Adipocyte (in vitro differentiated cells): ENCODE measurements at regions not wholly inside any gene's neighbourhood (a gene's known extent, or its start where the extent isn't known, plus 50 kb on each side); places are given as distances from the start of the nearest gene placed in this dataset.

Experiments
- DNase-seq: peaks from one replicate; pipeline ENCODE4 v3.0.0-alpha.2; 2015; ENCODE audit warnings: low read depth
- H3K27me3 ChIP-seq: replicated peaks from 2 replicates; pipeline ENCODE4 v1.7.0; 2013; ENCODE audit warnings: mild to moderate bottlenecking, low read length, moderate library complexity; ENCODE audit not compliant: control insufficient read depth, insufficient read depth
- H3K36me3 ChIP-seq: 2 replicates; pipeline ENCODE4 v1.7.0; 2013; ENCODE audit warnings: low read length, mild to moderate bottlenecking, moderate library complexity; ENCODE audit not compliant: control insufficient read depth, insufficient read depth, severe bottlenecking
- H3K4me1 ChIP-seq: 2 replicates; pipeline ENCODE4 v1.7.0; 2013; ENCODE audit warnings: mild to moderate bottlenecking, low read length, moderate library complexity; ENCODE audit not compliant: control insufficient read depth, insufficient read depth
- H3K4me3 ChIP-seq: 2 replicates; pipeline ENCODE4 v1.7.0; 2013; ENCODE audit warnings: mild to moderate bottlenecking, low read length, moderate library complexity
- H3K9ac ChIP-seq: 2 replicates; pipeline ENCODE4 v1.7.0; 2013; ENCODE audit warnings: mild to moderate bottlenecking, low read length, moderate library complexity
- H3K9me3 ChIP-seq: 2 replicates; pipeline ENCODE4 v1.7.0; 2013; ENCODE audit warnings: mild to moderate bottlenecking, low read length, moderate library complexity; ENCODE audit not compliant: control insufficient read depth

GRCh38 chr22:27456696-27457503 lies 344.7 kb downstream of the MN1 start:
- DNase-seq: peak; percentile 67
- no peaks in the 10 kb centered on the region for H3K27me3 ChIP-seq
- peak overlapping the region; percentile 22 for H3K9ac ChIP-seq
- H3K4me1 ChIP-seq: peaks cover 42% of the 10 kb centered on the region
- no peak overlapping the region for H3K4me3 ChIP-seq
- no peaks in the 10 kb centered on the region for H3K9me3 ChIP-seq
- H3K36me3 ChIP-seq: no peaks in the 10 kb centered on the region

GRCh38 chr22:27459999-27460398 lies 341.6 kb downstream of the MN1 start:
- DNase-seq: no peak
- Histone ChIP-seq H3K27me3 (no peaks in the 10 kb centered on the region), H3K4me3 (no peak overlapping the region), H3K36me3 (no peaks in the 10 kb centered on the region), H3K9ac (peak overlapping the region; percentile 53), H3K9me3 (no peaks in the 10 kb centered on the region), H3K4me1 (peaks cover 48% of the 10 kb centered on the region)

GRCh38 chr22:27460591-27461347 lies 340.8 kb downstream of the MN1 start:
- Histone ChIP-seq H3K36me3 (no peaks in the 10 kb centered on the region), H3K27me3 (no peaks in the 10 kb centered on the region), H3K9me3 (no peaks in the 10 kb centered on the region), H3K9ac (peak overlapping the region; percentile 53), H3K4me1 (peaks cover 48% of the 10 kb centered on the region), H3K4me3 (no peak overlapping the region)
- peak; percentile 84 for DNase-seq

GRCh38 chr22:27461470-27461869 lies 340.1 kb downstream of the MN1 start:
- peak; percentile 79 for DNase-seq
- no peak overlapping the region for H3K4me3 ChIP-seq

GRCh38 chr22:27462190-27462589 lies 339.4 kb downstream of the MN1 start:
- H3K4me1 ChIP-seq: peaks cover 45% of the 10 kb centered on the region
- DNase-seq: no peak
- no peaks in the 10 kb centered on the region for H3K9me3 ChIP-seq
- H3K9ac ChIP-seq: peak overlapping the region; percentile 14
- no peaks in the 10 kb centered on the region for H3K27me3 ChIP-seq
- H3K36me3 ChIP-seq: no peaks in the 10 kb centered on the region
- no peak overlapping the region for H3K4me3 ChIP-seq

More at GRCh38 chr22:27461470-27461869, 340.1 kb downstream of the MN1 start:
- Histone ChIP-seq H3K9ac (peak overlapping the region; percentile 14), H3K9me3 (no peaks in the 10 kb centered on the region), H3K36me3 (no peaks in the 10 kb centered on the region), H3K27me3 (no peaks in the 10 kb centered on the region), H3K4me1 (peaks cover 49% of the 10 kb centered on the region)

- H3K9me3 ChIP-seq: no peaks in the 10 kb centered on the region
- no peaks in the 10 kb centered on the region for H3K36me3 ChIP-seq
- no peak overlapping the region for H3K4me3 ChIP-seq
- no peak for DNase-seq
- H3K9ac ChIP-seq: no peak overlapping the region
- no peaks in the 10 kb centered on the region for H3K27me3 ChIP-seq
- peaks cover 38% of the 10 kb centered on the region for H3K4me1 ChIP-seq
These were observed 338.4 kb downstream of the MN1 start for GRCh38 chr22:27463121-27463660.

GRCh38 chr22:27466229-27466628 lies 335.3 kb downstream of the MN1 start:
- peak; percentile 17 for DNase-seq
- no peak overlapping the region for H3K9ac ChIP-seq

GRCh38 chr22:27466778-27467438 lies 334.6 kb downstream of the MN1 start:
- Histone ChIP-seq H3K4me1 (peaks cover 10% of the 10 kb centered on the region), H3K27me3 (peaks cover 6% of the 10 kb centered on the region), H3K9me3 (no peaks in the 10 kb centered on the region), H3K4me3 (no peak overlapping the region), H3K9ac (no peak overlapping the region), H3K36me3 (no peaks in the 10 kb centered on the region)
- no peak for DNase-seq

More at GRCh38 chr22:27466229-27466628, 335.3 kb downstream of the MN1 start:
- Histone ChIP-seq H3K36me3 (no peaks in the 10 kb centered on the region), H3K4me1 (peaks cover 17% of the 10 kb centered on the region), H3K9me3 (no peaks in the 10 kb centered on the region), H3K27me3 (peaks cover 6% of the 10 kb centered on the region), H3K4me3 (no peak overlapping the region)

GRCh38 chr22:27467711-27468110 lies 333.8 kb downstream of the MN1 start:
- H3K4me1 ChIP-seq: peaks cover 4% of the 10 kb centered on the region
- H3K27me3 ChIP-seq: peaks cover 6% of the 10 kb centered on the region
- DNase-seq: no peak
- H3K9me3 ChIP-seq: no peaks in the 10 kb centered on the region
- H3K9ac ChIP-seq: no peak overlapping the region
- no peaks in the 10 kb centered on the region for H3K36me3 ChIP-seq
- no peak overlapping the region for H3K4me3 ChIP-seq

GRCh38 chr22:27468712-27469111 lies 332.8 kb downstream of the MN1 start:
- Histone ChIP-seq H3K36me3 (no peaks in the 10 kb centered on the region), H3K4me3 (no peak overlapping the region), H3K27me3 (peaks cover 6% of the 10 kb centered on the region), H3K9ac (no peak overlapping the region), H3K4me1 (peaks cover 4% of the 10 kb centered on the region), H3K9me3 (no peaks in the 10 kb centered on the region)
- no peak for DNase-seq
